Right ventricle myocardium superior (tissue), 1 donor: ENCODE measurements at regions not wholly inside any gene's neighbourhood (a gene's known extent, or its start where the extent isn't known, plus 50 kb on each side); places are given as distances from the start of the nearest gene placed in this dataset.
"Not testable (repeated sequence)": the region's sequence is repeated elsewhere in the genome, so short reads cannot be mapped to it uniquely, and the experiment has no call there.

ENCODE experiments used
- ATAC-seq: fragments of 200-7000 bp; cut with Tn5 transposase; one replicate; pipeline ENCODE4 v1.9.1; 2020; ENCODE audit warnings: mild to moderate bottlenecking; ENCODE audit not compliant: poor library complexity
- DNase-seq: peaks from one replicate; pipeline ENCODE4 v3.0.0-alpha.2; 2020
- intact Hi-C: fragments of 100-400 bp; cut with DNase I; formaldehyde crosslinking; loops from one replicate; pipeline ENCODE4 v1.11.2; 2022
- donor health status: DM: no; HTN: yes; CAD: no; lungs with severe emphysema.

GRCh38 chr5:12759377-12759776 lies 855.1 kb upstream of the CTNND2 start:
- DNase-seq (no peak), ATAC-seq (no peak)
- intact Hi-C loops, result no loop called here

DNA sequence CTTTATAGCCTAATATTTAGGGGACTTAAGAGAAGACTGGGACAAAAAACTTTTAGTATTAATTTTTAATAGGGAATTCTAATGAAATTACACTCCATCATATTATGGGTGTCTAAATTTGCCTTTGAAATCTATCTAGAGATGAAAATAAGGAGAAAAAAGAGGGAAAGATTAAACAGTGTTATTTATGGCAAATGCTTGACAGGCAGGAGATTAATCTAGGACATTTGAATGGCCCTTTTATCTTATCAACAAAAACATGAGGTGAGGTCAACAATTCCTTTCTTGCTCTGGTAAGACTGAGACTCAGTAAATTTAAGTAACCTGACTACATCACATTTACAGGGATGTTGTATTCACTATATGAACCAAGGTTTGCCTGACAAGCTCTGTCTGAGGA lies 852.8 kb upstream of the CTNND2 start:
- DNase-seq, result no peak
- ATAC-seq, result no peak
- intact Hi-C loops, result no loop called here

DNA sequence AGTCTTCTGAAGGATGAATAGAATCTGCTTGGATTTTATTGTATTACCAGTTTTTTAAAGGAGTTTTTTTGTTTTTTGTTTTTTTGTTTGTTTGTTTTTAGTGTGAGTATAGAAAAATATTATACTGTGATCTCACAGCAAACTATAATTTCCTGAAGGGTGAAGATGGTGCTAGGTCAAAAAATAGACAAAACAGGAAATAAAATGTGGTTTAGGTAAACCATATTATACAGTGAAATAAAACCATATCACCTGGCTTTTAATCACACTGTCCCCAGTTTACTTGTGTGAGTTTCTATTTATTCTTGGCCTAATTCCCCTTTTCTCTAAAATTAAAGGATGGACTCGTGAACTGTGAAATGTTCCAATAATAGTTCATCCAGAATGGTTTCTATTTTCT lies 841.3 kb upstream of the CTNND2 start:
- ATAC-seq, result no peak
- no peak for DNase-seq
- intact Hi-C loops, result no loop called here

DNA sequence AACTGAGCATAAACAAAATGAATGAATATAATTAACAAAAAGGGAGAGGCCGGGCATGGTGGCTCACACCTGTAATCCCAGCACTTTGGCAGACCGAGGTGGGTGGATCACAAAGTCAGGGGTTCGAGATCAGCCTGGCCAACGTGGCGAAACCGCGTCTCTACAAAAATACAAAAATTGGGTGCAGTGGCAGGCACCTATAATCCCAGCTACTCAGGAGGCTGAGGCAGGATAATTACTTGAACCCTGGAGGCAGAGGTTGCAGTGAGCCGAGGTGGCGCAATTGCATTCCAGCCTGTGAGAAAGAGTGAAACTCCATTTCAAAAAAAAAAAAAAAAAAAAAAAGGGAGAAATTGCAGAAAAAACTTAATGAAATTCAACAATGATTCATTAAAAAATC lies 839.3 kb upstream of the CTNND2 start:
- no peak for DNase-seq
- ATAC-seq, result no peak
- intact Hi-C loops, result no loop called here

GRCh38 chr5:12730354-12730753 lies 826.1 kb upstream of the CTNND2 start:
- ATAC-seq (no peak), DNase-seq (no peak)
- intact Hi-C loops, result no loop called here

- DNase-seq (no peak), ATAC-seq (no peak)
- intact Hi-C loops, result no loop called here
Observed at GRCh38 chr5:12716664-12717063, 812.4 kb upstream of the CTNND2 start.

DNA sequence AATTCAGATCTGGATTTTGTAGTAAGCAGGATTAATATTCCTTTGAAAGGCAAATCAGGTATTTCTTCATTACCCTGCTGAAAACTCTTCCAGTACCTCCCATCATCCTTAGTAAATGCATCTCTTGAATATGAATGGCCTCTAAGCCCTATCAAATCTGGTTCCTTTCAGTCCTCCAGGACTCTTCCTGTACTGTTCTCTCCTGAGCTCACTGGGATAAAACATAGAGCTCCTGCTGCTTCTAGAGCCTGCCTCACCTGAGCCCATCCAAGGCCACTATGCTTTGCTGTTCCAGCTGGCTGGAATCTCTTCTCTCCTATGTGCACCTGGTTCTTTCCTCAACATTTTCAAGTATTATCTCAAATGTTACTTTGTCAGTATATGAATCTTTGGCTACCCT lies 803.3 kb upstream of the CTNND2 start:
- intact Hi-C loops, result no loop called here
- DNase-seq, result no peak
- ATAC-seq, result no peak

DNA sequence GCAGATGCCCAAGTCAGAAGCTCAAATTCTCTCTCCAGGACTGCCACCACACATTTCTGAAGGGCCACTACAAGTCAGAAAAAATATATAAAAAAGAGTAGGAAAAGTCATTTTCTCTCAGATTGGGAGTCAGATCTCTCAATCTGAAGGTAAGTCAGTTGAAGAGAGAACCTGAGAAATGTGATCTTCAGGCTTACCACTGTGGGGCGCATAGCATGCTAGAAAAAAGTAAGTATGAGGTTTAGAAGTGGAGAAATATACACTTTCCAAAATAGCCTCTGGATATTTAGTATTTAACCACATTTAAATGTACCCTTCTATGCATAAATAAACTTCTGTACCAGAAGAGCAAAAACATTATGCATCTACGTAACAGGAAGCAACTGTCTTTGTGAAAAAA lies 800.7 kb upstream of the CTNND2 start:
- ATAC-seq (no peak), DNase-seq (no peak)
- intact Hi-C loops, result no loop called here

- DNase-seq (no peak), ATAC-seq (no peak)
- intact Hi-C loops, result no loop called here
Observed at GRCh38 chr5:12703254-12703653, 799.0 kb upstream of the CTNND2 start.

DNA sequence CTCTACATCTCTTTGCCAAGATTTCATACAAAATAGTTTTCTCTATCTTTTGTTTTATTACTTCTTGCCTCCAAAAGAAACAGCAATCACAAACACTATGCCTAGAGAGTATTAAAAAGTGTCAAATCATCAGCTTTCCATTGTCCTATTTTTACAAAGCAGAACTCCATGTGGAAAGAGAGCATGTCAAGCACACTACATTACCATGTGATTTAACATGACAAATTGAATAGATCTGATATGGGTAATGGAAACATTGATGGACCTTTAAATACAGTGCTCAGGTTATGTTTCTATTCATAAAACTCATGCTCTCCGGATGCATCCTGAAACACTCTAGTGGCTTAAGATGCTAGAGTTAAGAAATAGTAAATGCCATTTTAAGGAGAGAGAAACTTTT lies 791.4 kb upstream of the CTNND2 start:
- DNase-seq (no peak), ATAC-seq (no peak)
- intact Hi-C loops, result no loop called here

DNA sequence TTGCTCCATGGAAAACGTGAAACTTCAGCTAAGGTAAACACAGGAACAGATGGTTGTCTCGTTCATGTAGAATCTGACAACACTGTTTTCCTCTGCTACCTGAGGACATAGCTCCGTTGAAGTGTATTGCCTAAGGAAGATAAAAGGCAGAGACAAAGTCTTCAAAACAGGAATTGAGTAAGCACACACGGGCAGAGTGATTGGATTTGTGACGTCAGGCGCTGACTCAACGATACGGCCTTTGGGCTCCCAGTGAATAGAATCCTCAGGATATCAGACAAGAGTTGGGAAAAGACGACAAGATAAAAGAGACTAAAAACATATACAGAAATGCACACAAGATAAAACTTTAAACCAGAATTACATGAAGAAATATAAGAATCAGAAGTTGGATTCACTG lies 787.1 kb upstream of the CTNND2 start:
- intact Hi-C loops, result no loop called here

GRCh38 chr5:12690361-12690760 lies 786.1 kb upstream of the CTNND2 start:
- ATAC-seq (no peak), DNase-seq (no peak)
- intact Hi-C loops, result no loop called here

More for the DNA sequence above, 787.1 kb upstream of the CTNND2 start:
- ATAC-seq (no peak), DNase-seq (no peak)

GRCh38 chr5:12683249-12683648 lies 779.0 kb upstream of the CTNND2 start:
- no peak for ATAC-seq
- no peak for DNase-seq
- intact Hi-C loops, result no loop called here

- ATAC-seq (no peak), DNase-seq (no peak)
- intact Hi-C loops, result no loop called here
Observed at GRCh38 chr5:12679731-12680130, 775.5 kb upstream of the CTNND2 start.

- intact Hi-C loops, result no loop called here
- DNase-seq (no peak), ATAC-seq (no peak)
Observed at GRCh38 chr5:12675959-12676358, 771.7 kb upstream of the CTNND2 start.

DNA sequence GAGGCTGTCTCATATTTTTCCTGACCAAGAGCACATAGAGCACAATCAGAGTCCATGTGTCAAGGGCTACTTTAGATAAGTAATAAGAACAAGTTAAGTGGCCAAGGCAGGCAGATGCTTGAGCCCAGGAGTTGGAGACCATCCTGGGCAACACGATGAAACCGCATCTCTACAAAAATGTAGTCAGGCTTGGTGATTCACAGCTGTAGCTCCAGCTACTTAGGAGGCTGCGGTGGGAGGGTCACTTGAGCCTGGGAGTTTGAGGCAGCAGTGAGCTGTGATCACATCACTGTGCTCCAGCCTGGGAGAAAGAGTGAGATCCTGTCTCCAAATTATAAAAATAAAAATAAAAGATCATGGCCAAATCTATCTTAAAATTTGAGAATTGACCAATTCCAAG lies 767.9 kb upstream of the CTNND2 start:
- no peak for ATAC-seq
- intact Hi-C loops, result no loop called here
- no peak for DNase-seq

GRCh38 chr5:12669326-12669725 lies 765.1 kb upstream of the CTNND2 start:
- no peak for DNase-seq
- no peak for ATAC-seq
- intact Hi-C loops, result no loop called here

- DNase-seq, result no peak
- intact Hi-C loops, result no loop called here
- no peak for ATAC-seq
Observed at GRCh38 chr5:12668564-12668963, 764.3 kb upstream of the CTNND2 start.

- intact Hi-C loops, result not testable (repeated sequence)
Observed at GRCh38 chr5:12667818-12668217, 763.6 kb upstream of the CTNND2 start.

DNA sequence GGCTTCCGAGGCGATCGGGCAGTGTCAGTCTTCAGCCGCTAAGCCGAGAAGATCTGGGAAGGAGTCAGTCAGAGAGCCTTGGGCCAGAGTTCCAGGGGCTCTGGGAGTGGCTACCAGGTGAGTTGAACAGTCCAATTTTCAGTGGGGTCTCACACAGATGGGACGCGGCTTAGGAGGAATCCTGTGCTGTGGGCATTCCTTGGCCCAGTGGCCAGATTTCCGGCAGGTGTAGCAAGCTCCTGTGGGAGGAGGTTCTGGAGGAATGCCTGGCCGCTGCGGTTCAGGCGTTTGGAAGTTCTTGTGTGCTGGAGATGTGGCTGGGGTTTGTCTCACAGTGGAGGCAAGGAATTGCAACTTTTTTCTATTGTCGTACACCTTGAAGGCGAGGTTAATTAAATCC lies 761.5 kb upstream of the CTNND2 start:
- ATAC-seq, DNase-seq, intact Hi-C loops: not testable (repeated sequence)

More at GRCh38 chr5:12667818-12668217, 763.6 kb upstream of the CTNND2 start:
- ATAC-seq, DNase-seq: not testable (repeated sequence)

DNA sequence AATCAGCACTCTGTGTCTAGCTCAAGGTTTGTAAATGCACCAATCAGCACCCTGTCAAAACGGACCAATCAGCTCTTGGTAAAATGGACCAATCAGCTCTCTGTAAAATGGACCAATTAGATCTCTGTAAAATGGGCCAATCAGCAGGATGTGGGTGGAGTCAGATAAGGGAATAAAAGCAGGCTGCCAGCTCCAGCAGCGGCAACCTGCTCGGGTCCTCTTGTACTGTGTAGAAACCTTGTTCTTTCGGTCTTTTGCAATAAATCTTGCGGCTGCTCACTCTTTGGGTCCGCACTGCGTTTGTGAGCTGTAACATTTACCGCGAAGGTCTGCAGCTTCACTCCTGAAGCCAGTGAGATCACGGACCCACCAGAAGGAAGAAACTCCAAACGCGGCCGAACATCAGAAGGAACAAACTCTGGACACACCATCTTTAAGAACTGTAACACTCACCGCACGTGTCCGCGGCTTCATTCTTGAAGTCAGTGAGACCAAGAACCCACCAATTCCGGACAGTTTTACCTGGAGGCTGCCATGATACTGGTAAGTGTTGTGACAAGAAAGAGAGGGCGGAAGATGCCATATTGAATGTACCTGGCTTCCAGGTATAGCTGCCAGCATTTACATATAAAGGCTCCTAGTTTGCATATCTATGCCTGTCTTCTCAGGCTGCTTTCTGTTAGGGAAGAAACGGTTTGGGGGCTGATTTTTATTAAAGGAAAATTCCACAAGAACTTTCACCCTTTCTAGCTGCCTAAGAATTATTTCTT lies 758.5 kb upstream of the CTNND2 start:
- no peak for DNase-seq
- intact Hi-C loops, result no loop called here
- ATAC-seq, result no peak
